H7 (cell line): ENCODE measurements at regions not wholly inside any gene's neighbourhood (a gene's known extent, or its start where the extent isn't known, plus 50 kb on each side); places are given as distances from the start of the nearest gene placed in this dataset.

Source experiments
- DNase-seq: peaks from one replicate; pipeline ENCODE4 v3.0.0; 2012
- H3K27me3 ChIP-seq: 2 replicates; pipeline ENCODE4 v1.6.0; 2011; ENCODE audit warnings: mild to moderate bottlenecking, low read length; ENCODE audit not compliant: control insufficient read depth, insufficient read depth
- H3K36me3 ChIP-seq: replicated peaks from 2 replicates; pipeline ENCODE4 v1.5.1; 2011; ENCODE audit warnings: low read length; ENCODE audit not compliant: control insufficient read depth, insufficient read depth
- H3K4me3 ChIP-seq: 2 replicates; pipeline ENCODE4 v1.5.1; 2011; ENCODE audit warnings: low read depth, mild to moderate bottlenecking, control low read depth, low read length, moderate library complexity; ENCODE audit not compliant: insufficient read depth

- Histone ChIP-seq H3K27me3 (no peaks in the 10 kb centered on the region), H3K36me3 (no peaks in the 10 kb centered on the region), H3K4me3 (no peak overlapping the region)
- no peak for DNase-seq
Observed at GRCh38 chr2:117760916-117761315, 53.6 kb upstream of the DDX18 start.

- no peak for DNase-seq
- H3K4me3 ChIP-seq = no peak overlapping the region
- H3K27me3 ChIP-seq = no peaks in the 10 kb centered on the region
- H3K36me3 ChIP-seq = no peaks in the 10 kb centered on the region
Observed at GRCh38 chr2:117762454-117762853, 52.0 kb upstream of the DDX18 start.

GRCh38 chr2:117763804-117764203 is 50.7 kb upstream of the DDX18 start:
- Histone ChIP-seq H3K4me3 (no peak overlapping the region), H3K27me3 (no peaks in the 10 kb centered on the region), H3K36me3 (no peaks in the 10 kb centered on the region)
- DNase-seq = no peak
